ENCODE measurements at regions not wholly inside any gene's neighbourhood (a gene's known extent, or its start where the extent isn't known, plus 50 kb on each side); places are given as distances from the start of the nearest gene placed in this dataset.
A peak's percentile ranks its signal among the peaks of the same experiment; 100 is the strongest.
"Not testable (repeated sequence)": the region's sequence is repeated elsewhere in the genome, so short reads cannot be mapped to it uniquely, and the experiment has no call there.

DNA sequence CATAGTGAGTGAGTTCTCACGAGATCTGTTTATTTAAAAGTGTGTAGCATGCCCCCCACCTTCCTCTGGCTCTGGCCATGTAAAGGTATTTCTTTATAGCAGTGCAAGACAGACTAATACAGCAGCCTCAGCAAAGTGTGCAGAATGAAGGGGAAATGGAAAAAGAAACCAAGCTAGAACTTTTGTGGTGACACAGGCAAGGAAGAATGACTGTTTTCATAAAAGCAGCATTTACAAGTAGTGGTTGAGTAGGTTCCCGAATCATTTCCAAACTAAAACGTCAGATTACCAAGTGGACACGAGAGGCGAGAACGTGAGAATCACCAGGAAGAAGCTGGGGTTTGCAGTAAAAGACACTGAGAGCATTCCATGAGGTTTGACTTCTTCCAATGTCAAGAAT is 100.2 kb upstream of the AKAP13 start:
- intact Hi-C loops (cut with DNase I): no loop called here
- Histone ChIP-seq H3K27me3 (no peaks in the 10 kb centered on the region), H3K4me1 (peaks cover 0 to 3% of the 10 kb centered on the region in 2 donors), H3K4me3 (replicated peaks in 1 of 3) (no peak overlapping the region), H3K9me3 (no peaks in the 10 kb centered on the region), H3K27ac (no peak overlapping the region), H3K36me3 (no peaks in the 10 kb centered on the region)
- WGBS, 2 donors: 72 to 83% methylated on average over 6 of the region's 6 CpGs
- no peak for DNase-seq
- TF ChIP-seq POLR2A (IDR thresholded peaks at IDR 0.05): no peak
- TF ChIP-seq, protein P1, sequence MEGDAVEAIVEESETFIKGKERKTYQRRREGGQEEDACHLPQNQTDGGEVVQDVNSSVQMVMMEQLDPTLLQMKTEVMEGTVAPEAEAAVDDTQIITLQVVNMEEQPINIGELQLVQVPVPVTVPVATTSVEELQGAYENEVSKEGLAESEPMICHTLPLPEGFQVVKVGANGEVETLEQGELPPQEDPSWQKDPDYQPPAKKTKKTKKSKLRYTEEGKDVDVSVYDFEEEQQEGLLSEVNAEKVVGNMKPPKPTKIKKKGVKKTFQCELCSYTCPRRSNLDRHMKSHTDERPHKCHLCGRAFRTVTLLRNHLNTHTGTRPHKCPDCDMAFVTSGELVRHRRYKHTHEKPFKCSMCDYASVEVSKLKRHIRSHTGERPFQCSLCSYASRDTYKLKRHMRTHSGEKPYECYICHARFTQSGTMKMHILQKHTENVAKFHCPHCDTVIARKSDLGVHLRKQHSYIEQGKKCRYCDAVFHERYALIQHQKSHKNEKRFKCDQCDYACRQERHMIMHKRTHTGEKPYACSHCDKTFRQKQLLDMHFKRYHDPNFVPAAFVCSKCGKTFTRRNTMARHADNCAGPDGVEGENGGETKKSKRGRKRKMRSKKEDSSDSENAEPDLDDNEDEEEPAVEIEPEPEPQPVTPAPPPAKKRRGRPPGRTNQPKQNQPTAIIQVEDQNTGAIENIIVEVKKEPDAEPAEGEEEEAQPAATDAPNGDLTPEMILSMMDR (IDR thresholded peaks at IDR 0.05): no peak

GRCh38 chr15:85281293-85281882 is 99.0 kb upstream of the AKAP13 start:
- intact Hi-C loops (cut with DNase I): no loop called here
- 90 to 94% methylated on average over 7 of the region's 7 CpGs for WGBS, 2 donors
- DNase-seq: no peak
- H3K27me3 ChIP-seq: no peaks in the 10 kb centered on the region
- H3K27ac ChIP-seq: no peak overlapping the region
- no peaks in the 10 kb centered on the region for H3K36me3 ChIP-seq
- H3K9me3 ChIP-seq: no peaks in the 10 kb centered on the region
- H3K4me1 ChIP-seq: peaks cover 0 to 3% of the 10 kb centered on the region in 2 donors
- TF ChIP-seq POLR2A (IDR thresholded peaks at IDR 0.05): no peak
- TF ChIP-seq, protein P1 (IDR thresholded peaks at IDR 0.05): no peak
- no peak overlapping the region for H3K4me3 ChIP-seq (replicated peaks in 1 of 3)

DNA sequence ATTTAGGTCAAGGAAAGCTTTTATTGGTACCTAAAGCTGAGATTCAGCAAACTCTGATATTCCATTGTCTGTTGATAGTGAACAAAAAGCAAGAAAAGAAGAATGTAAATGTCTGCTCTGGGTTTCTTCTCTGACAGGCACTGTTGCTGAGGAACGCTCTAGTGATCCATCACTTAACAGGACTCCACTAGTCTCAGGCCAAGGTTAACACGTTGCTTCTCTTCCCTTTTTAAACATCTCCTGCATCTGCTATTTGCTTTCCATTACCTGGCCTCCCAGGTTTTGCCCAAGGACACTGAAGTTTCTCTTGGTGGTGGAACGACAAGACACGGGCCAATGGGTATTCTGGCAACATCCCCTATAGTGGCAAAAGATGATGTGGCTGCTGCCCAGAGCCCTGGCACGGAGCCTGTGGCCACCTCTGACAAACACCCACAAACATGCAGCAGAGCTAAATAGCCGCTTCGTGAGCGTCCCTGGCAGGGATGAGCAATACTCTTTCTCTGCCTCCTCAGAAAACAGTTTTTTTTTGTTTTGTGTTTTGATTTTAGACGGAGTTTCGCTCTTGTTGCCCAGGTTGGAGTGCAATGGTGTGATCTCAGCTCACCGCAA is 97.8 kb upstream of the AKAP13 start:
- TF ChIP-seq, protein P1 (IDR thresholded peaks at IDR 0.05): no peak
- TF ChIP-seq POLR2A (IDR thresholded peaks at IDR 0.05): no peak
- Histone ChIP-seq H3K27ac (no peak overlapping the region), H3K4me1 (peaks cover 0 to 3% of the 10 kb centered on the region in 2 donors), H3K9me3 (no peaks in the 10 kb centered on the region), H3K4me3 (replicated peaks in 1 of 3) (no peak overlapping the region), H3K27me3 (no peaks in the 10 kb centered on the region), H3K36me3 (no peaks in the 10 kb centered on the region)
- DNase-seq: peak; percentile 55 to 63
- WGBS, 2 donors: 57 to 66% methylated on average over 11 of the region's 11 CpGs
- intact Hi-C loops (cut with DNase I): no loop called here

- H3K4me1 ChIP-seq; H3K4me3 ChIP-seq (replicated peaks in 1 of 3); H3K36me3 ChIP-seq; H3K9me3 ChIP-seq; H3K27me3 ChIP-seq; H3K27ac ChIP-seq; intact Hi-C loops (cut with DNase I): not testable (repeated sequence)
- DNase-seq: peak; percentile 58 to 64
- 27 to 43% methylated on average over 2 to 4 of the region's 5 CpGs for WGBS, 2 donors
These were observed 96.6 kb upstream of the AKAP13 start for GRCh38 chr15:85283815-85284214.

DNA sequence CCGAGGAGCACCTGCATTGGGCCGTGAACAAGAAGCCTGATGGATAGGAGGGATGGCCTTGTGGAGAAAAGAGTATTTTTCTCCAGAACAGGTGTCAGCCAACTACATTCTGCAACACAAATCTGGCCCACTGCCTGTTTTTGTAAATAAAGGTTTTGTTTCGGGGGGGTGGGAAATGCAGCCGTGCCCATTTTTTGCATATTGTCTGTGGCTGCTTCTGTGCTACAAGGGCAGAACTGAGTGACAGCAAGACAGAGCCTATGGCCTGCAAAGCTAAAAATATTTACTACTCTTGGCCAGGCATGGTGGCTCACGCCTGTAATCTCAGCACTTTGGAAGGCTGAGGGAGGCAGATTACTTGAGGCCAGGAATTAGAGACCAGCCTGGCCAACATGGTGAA is 95.9 kb upstream of the AKAP13 start:
- WGBS, 2 donors: 79 to 87% methylated on average over 5 of the region's 5 CpGs
- H3K27ac ChIP-seq: no peak overlapping the region
- TF ChIP-seq POLR2A (IDR thresholded peaks at IDR 0.05): no peak
- TF ChIP-seq, protein P1 (IDR thresholded peaks at IDR 0.05): no peak

More for the DNA sequence above, 95.9 kb upstream of the AKAP13 start:
- H3K36me3 ChIP-seq: no peaks in the 10 kb centered on the region
- intact Hi-C loops (cut with DNase I): no loop called here
- H3K27me3 ChIP-seq: no peaks in the 10 kb centered on the region
- no peak overlapping the region for H3K4me3 ChIP-seq (replicated peaks in 1 of 3)
- H3K9me3 ChIP-seq: no peaks in the 10 kb centered on the region
- no peak for DNase-seq
- H3K4me1 ChIP-seq: peaks cover 0 to 3% of the 10 kb centered on the region in 2 donors

Data from thyroid gland (tissue), 4 donors.